HG02938 (cell line): ENCODE measurements at regions not wholly inside any gene's neighbourhood (a gene's known extent, or its start where the extent isn't known, plus 50 kb on each side); places are given as distances from the start of the nearest gene placed in this dataset.
"Not testable (repeated sequence)": the region's sequence is repeated elsewhere in the genome, so short reads cannot be mapped to it uniquely, and the experiment has no call there.

ENCODE experiments used
- ATAC-seq: cut with Tn5 transposase; IDR thresholded peaks from one replicate; pipeline ENCODE4 v1.9.1; 2021; ENCODE audit warnings: mild to moderate bottlenecking, moderate library complexity; ENCODE audit not compliant: unreplicated experiment

DNA sequence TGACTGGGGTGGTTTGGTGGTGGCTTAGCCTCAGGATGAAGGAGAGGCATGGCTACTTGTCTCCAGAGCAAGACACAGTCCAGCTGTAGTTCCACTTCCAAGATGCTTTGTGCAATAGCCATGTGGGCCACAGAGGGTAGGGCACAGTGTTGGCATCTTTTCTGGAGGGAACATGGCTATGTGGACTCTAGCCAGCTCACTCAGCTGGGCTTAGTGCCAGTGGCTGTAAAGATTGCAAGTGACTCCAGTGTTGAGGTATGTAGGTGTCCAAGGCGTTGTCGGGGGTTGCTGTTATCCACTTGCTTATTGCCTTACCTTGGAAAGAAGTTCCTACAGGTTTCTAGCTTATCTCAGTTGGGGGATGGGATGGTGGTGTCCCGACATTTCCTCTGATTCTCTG, 233.4 kb downstream of the CD109 start:
- ATAC-seq: no peak

DNA sequence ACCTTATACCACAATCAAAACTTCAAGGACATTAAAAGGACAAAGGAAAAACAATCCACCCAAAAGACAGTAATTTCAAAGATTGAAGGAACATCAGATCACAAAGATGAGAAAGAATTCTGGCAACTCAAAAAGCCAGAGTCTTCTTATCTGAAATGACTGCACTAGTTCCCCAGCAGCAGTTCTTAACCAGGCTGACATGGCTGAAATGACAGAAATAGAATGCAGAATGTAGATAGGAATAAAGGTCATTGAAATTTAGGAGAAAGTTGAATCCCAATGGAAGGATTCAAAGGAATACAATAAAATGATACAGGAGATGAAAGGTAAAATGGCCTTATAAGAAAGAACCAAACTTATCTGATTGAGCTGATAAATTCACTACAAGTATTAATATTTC, 231.4 kb downstream of the CD109 start:
- no peak for ATAC-seq

DNA sequence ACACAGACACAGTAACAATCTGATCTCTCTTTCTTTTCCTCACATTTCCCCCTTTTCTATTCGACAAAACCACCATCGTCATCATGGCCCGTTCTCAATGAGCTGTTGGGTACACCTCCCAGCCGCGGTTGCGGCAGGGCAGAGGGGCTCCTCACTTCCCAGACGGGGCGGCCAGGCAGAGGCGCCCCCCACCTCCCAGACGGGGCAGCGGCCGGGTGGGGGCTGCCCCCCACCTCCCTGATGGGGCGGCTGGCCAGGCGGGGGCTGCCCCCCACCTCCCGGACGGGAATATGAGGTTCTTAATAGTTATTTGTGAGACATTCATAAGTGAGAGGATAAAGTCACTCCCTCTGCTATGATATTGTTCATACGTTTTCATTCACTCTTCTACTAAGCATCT, 229.7 kb downstream of the CD109 start:
- not testable (repeated sequence) for ATAC-seq

DNA sequence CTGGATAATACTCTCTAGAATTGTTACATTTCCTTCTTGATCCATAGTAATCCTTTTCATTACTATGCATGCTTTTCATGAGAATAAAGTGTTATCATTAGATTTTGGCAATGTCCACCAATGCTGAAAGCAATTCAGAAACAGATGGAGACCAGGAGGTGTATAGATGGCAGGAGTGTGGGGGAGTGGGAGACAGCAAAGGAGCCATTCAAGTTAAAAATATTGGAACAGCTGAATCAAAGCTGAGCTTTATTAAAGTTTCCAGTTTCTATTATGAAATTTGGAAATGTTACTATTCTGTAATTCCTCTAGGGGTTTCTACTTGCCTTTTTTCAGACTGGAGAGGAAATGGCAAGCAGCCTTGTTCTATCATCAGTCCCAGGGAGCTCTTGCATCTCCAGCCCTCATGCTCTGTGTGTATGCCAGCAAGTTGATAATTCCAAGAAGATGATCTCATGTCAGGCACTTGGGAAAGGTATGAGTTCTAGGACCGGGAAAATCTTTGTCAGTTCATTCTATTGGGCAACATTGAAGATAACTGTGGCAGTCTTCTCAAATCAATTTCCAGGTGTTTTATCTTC, 228.0 kb downstream of the CD109 start:
- ATAC-seq: no peak

DNA sequence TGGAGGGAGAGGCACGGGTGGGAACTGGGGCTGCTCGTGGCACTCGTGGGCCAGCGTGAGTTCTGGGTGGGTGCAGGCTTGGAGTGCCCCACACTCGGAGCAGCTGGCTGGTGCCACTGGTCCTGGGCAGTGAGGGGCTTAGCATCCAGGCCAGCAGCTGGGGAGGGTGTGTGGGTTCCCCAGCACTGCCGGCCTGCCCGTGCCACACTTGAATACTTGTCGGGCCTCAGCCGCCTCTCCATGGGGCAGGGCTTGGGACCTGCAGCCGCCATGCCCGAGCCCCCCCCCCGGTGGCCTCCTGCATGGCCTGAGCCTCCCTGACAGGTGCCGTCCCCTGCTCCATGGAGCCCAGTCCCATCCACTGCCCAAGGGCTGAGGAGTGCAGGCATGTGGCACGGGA, 207.2 kb downstream of the CD109 start:
- no peak for ATAC-seq

DNA sequence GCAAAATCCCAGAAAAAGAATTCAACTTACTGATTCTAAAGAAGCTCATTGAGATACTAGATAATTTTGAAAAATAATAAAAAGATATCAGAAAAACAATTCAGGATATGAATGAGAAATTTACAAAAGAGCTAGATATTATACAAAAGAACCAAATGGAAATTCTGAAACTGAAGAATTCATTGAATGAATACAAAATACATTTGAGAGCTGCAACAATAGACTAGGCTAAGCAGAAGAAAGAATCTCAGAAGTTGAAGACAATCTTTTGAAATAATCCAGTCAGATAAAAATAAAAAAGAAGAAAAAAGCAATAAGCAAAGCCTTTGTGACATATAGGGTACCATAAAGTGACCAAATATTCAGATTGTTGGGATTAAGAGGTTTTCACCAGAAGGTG, 206.0 kb downstream of the CD109 start:
- ATAC-seq: no peak

DNA sequence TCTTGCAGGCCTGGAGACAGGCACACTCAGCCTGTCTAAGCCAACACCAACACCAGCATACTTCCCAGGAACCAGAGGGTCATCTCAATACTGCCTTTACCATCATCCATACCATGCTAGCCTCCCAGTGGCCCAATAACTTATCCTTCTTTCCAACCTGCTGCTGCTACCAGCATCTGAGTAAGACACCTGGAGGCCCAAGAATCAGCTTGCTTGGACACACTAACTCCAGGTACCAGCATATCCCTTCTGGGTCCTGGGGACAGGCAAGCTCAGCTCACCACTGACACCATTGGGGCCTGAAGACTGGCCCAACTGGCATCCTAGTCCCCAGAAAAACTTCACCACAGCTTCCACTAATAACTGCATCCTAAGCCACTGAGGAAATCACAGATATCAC, 205.3 kb downstream of the CD109 start:
- no peak for ATAC-seq

DNA sequence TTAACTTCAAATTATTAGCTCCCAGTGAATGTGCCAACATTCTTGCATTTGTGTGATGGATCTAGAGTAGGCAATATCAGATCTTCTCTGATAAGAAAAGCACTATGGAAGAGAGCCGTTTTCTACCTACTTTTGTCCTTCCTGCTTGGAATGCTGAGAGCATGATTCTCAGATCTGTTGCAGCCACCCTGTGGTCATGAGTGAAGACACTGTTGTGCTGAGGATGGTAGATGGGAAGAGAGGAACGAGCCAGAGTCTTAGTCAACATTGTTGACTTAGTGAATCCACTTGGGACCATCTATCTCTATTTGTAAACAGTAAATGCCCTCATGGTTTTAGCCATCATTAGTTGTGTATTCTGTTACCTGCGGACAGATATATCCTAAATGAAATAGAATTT, 202.6 kb downstream of the CD109 start:
- ATAC-seq: no peak

DNA sequence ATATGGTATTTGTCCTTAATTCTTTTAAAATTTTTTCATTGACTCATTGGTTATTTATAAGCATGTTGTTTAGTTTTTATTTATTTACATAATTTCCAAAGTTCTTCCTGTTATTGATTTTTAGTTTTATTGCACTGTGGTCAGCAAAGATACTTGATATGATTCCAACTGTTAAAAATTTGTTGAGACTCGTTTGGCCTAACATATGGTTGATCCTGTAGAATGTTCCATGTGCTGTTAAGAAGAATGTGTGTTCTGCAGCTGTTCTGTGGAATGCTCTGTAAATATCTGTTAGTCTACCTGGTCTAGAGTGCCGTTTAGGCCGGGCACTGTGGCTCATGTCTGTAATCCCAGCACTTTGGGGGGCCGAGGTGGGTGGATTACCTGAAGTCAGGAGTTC, 197.7 kb downstream of the CD109 start:
- no peak for ATAC-seq

DNA sequence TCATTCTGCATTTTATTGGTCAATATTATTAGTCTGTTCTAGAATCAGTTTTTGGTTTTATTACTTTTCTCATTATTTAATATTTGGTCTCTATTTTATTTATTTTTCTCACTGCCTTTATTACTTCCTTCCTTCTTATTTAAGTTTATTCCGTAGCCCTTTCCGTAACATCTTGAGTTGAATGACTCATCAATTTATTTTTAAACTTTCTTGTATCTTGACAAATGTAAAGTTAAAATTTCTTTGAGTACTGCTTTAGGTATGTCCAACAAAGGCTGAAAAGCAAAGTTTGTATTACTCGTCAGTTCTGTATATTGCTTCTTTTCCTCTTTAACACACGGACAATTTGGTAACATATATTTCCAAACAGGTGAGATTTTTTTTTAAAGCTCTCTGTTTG, 192.0 kb downstream of the CD109 start:
- ATAC-seq: no peak

DNA sequence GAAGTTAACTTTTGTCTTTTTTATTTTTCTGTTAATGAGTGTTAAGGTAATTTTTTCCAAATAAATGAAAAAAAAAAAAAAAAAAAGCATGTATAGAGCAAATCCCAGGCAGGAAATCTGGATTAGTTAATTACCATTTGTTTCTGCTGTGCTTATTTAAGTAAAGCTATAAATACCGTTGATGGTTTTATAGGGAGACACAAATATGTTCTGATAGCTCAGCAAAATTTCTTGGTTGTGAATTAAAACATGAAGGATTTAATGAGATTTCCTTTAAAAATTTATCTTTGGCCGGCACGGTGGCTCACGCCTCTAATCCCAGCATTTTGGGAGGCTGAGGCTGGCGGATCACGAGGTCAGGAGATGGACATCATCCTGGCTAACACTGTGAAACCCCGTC, 189.4 kb downstream of the CD109 start:
- no peak for ATAC-seq

DNA sequence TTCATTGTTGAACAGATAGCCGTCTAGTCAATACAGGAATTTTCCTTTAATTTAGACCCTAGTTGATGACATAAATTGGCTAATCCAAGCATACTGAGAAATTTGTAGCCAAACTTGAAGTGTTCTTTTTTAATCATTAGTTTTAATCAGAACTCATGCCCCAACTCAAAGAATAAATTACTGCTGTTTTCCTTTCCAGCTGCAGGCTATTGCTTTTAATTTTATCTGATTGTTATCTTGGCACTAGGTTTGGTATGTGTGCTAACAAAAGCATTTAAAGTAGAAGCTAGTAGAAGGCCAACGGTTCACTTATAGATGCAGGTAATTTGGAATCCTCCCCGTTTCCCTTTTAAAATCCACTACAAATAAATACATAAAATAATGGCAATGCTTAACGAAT, 188.5 kb downstream of the CD109 start:
- no peak for ATAC-seq

DNA sequence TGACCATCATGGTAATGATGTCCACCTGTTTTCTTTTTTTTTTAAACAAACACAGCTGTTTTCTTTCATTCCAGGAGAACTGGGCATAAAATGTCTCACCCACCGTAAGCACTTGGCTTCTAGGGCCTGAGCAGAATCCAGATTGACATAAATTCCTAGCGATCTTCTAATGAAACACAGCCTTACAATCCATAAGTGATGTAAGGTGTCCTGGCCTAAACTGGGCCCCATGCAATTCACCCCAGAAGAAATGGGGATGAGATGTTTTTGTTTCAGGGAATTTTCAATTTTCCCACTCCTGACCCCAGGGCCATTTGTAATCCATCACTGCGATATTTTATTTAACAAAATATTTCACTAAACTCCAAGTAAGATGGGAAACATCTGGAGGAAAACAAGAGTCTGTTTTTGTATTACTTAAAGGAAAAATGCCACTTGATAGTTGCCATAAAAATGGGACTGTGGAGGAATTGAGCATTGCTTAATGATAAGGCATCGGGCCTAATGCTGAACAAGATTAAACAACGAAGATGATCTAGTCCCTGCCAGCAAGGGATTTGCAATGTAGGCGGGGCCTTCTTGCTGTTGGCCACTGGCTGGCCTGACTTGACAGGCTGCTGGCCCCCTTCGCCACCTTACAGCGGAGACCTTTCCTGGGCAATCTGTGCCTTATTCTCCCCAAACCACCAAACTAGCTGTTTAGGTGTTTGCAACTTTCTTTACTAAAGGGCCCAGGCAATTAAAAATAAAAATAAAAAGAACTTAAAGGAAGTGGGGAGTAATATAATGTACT, 183.7 kb downstream of the CD109 start:
- no peak for ATAC-seq

DNA sequence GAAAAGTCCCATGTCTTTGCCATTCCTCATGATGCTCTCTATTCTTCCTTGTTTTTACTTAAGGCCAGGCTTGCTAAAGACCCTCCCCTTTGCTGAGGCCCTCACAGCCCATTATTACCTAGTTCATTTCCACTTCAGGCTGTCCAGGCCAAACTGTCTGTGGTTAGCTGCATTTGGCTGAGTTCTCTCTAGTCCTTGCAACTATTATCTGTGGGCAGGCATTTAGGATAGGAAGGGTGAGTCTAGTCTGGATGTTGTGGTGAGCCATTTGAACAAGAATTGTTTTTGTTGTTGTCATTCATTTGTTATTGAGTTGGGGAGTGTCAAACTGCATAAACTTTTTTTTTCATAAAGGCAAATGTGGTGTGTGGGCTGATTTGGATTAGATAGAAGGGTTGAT, 182.4 kb downstream of the CD109 start:
- ATAC-seq: no peak
